ENCODE measurements at regions not wholly inside any gene's neighbourhood (a gene's known extent, or its start where the extent isn't known, plus 50 kb on each side); places are given as distances from the start of the nearest gene placed in this dataset.

GRCh38 chr7:19369182-19369581 lies 224.0 kb upstream of the FERD3L start:
- no peaks in the 10 kb centered on the region for H3K4me1 ChIP-seq (ENCODE audit: control insufficient read depth in 1 of 2, insufficient read depth in 2 of 2, low read length in 2 of 2)
- no peaks in the 10 kb centered on the region for H3K9me3 ChIP-seq (replicated peaks in 1 of 2; ENCODE audit: control insufficient read depth in 1 of 2, insufficient read depth in 1 of 2, low read length in 2 of 2)
- no peak overlapping the region for H3K4me2 ChIP-seq (replicated peaks; ENCODE audit: extremely low read depth, low read length, poor library complexity, severe bottlenecking)
- no peak overlapping the region for H3K9ac ChIP-seq (ENCODE audit: insufficient read depth, low read length, poor library complexity, severe bottlenecking)
- TF ChIP-seq, protein P1, sequence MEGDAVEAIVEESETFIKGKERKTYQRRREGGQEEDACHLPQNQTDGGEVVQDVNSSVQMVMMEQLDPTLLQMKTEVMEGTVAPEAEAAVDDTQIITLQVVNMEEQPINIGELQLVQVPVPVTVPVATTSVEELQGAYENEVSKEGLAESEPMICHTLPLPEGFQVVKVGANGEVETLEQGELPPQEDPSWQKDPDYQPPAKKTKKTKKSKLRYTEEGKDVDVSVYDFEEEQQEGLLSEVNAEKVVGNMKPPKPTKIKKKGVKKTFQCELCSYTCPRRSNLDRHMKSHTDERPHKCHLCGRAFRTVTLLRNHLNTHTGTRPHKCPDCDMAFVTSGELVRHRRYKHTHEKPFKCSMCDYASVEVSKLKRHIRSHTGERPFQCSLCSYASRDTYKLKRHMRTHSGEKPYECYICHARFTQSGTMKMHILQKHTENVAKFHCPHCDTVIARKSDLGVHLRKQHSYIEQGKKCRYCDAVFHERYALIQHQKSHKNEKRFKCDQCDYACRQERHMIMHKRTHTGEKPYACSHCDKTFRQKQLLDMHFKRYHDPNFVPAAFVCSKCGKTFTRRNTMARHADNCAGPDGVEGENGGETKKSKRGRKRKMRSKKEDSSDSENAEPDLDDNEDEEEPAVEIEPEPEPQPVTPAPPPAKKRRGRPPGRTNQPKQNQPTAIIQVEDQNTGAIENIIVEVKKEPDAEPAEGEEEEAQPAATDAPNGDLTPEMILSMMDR (IDR thresholded peaks at IDR 0.05): no peak
- H3K27me3 ChIP-seq (ENCODE audit: control insufficient read depth in 2 of 2, insufficient read depth in 2 of 2, low read length in 2 of 2): no peaks in the 10 kb centered on the region
- Mint-ChIP-seq H3K4me1 (no peaks in the 10 kb centered on the region), H3K27ac (no peak overlapping the region), H3K27me3 (ENCODE audit: low read depth in 3 of 3) (no peaks in the 10 kb centered on the region), H3K9me3 (peaks cover 0 to 5% (median 0%) of the 10 kb centered on the region in 7 donors), H3K4me3 (no peak overlapping the region), H3K36me3 (no peaks in the 10 kb centered on the region)
- no peaks in the 10 kb centered on the region for H4K20me1 ChIP-seq (ENCODE audit: insufficient read depth, low read length)
- no peak overlapping the region for H3K4me3 ChIP-seq (replicated peaks in 1 of 3; ENCODE audit: low read depth in 2 of 3, low read length in 3 of 3)
- no peak overlapping the region for H3K27ac ChIP-seq (ENCODE audit: low read depth in 1 of 2, low read length in 2 of 2)
- DNase-seq: no peak
- 80% methylated on average over 1 of the region's 2 CpGs for WGBS (ENCODE audit: insufficient coverage)
- H3K36me3 ChIP-seq (replicated peaks in 1 of 2; ENCODE audit: control insufficient read depth in 1 of 2, insufficient read depth in 2 of 2, low read length in 2 of 2): no peaks in the 10 kb centered on the region
- H3K79me2 ChIP-seq (ENCODE audit: insufficient read depth, low read length): no peaks in the 10 kb centered on the region
- H2AFZ ChIP-seq (ENCODE audit: insufficient read depth, low read depth, low read length, poor library complexity, severe bottlenecking): no peak overlapping the region
- intact Hi-C loops (cut with micrococcal nuclease): no loop called here

DNA sequence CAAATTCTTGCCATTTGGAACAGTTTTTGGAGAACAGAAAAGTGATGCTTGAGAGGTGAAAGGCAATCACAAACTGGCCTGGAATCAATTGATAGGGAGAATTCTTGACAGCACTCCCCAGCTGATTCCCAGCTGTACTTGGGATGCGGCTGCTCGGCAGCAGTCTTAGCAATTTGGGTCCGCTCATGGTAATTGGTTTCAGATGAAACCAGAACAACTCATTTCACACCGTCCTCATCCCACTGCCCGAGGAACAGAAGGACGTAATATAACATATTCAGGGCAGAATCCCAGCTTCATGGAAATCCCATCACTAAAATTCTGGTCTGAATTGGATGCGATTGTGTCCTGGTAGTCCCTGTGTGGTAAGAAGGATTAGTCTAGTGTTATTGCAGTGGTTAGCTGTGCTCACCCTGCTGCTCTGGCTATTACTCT lies 223.3 kb upstream of the FERD3L start:
- Mint-ChIP-seq H3K27ac (no peak overlapping the region), H3K27me3 (ENCODE audit: low read depth in 3 of 3) (no peaks in the 10 kb centered on the region), H3K4me1 (no peaks in the 10 kb centered on the region), H3K4me3 (no peak overlapping the region), H3K36me3 (no peaks in the 10 kb centered on the region), H3K9me3 (peaks cover 0 to 4% (median 0%) of the 10 kb centered on the region in 7 donors)
- 100% methylated on average over 2 of the region's 7 CpGs for WGBS (ENCODE audit: insufficient coverage)
- no peaks in the 10 kb centered on the region for H3K79me2 ChIP-seq (ENCODE audit: insufficient read depth, low read length)
- no peak for DNase-seq
- TF ChIP-seq, protein P1 (IDR thresholded peaks at IDR 0.05): no peak
- no peak overlapping the region for H3K9ac ChIP-seq (ENCODE audit: insufficient read depth, low read length, poor library complexity, severe bottlenecking)
- no peak overlapping the region for H3K27ac ChIP-seq (ENCODE audit: low read depth in 1 of 2, low read length in 2 of 2)
- intact Hi-C loops (cut with micrococcal nuclease): no loop called here
- no peaks in the 10 kb centered on the region for H3K27me3 ChIP-seq (ENCODE audit: control insufficient read depth in 2 of 2, insufficient read depth in 2 of 2, low read length in 2 of 2)
- H4K20me1 ChIP-seq (ENCODE audit: insufficient read depth, low read length): no peaks in the 10 kb centered on the region
- H2AFZ ChIP-seq (ENCODE audit: insufficient read depth, low read depth, low read length, poor library complexity, severe bottlenecking): no peak overlapping the region
- no peak overlapping the region for H3K4me3 ChIP-seq (replicated peaks in 1 of 3; ENCODE audit: low read depth in 2 of 3, low read length in 3 of 3)
- no peaks in the 10 kb centered on the region for H3K4me1 ChIP-seq (ENCODE audit: control insufficient read depth in 1 of 2, insufficient read depth in 2 of 2, low read length in 2 of 2)
- H3K4me2 ChIP-seq (replicated peaks; ENCODE audit: extremely low read depth, low read length, poor library complexity, severe bottlenecking): no peak overlapping the region
- H3K9me3 ChIP-seq (replicated peaks in 1 of 2; ENCODE audit: control insufficient read depth in 1 of 2, insufficient read depth in 1 of 2, low read length in 2 of 2): no peaks in the 10 kb centered on the region
- no peaks in the 10 kb centered on the region for H3K36me3 ChIP-seq (replicated peaks in 1 of 2; ENCODE audit: control insufficient read depth in 1 of 2, insufficient read depth in 2 of 2, low read length in 2 of 2)

Data from CD14-positive monocyte (primary cell).